ENCODE measurements at regions not wholly inside any gene's neighbourhood (a gene's known extent, or its start where the extent isn't known, plus 50 kb on each side); places are given as distances from the start of the nearest gene placed in this dataset.

DNA sequence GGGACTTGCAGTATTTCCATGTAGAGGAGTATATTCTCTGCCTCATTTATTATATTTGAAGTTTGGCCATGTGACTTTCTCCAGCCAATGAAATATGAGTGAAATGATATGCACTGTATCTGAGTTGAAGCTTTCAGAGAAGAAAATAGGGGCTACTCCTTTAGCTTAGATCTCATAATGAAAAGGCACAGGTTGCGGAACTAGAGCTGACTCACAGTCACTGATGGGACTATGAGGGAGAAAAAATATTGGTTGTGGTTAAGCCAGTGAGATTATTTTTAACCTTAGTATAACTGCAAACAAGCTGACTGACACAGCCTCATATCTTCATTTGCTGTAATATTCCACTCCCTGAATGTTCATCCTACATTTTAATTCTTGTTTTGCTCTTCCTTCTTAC is 1104.3 kb downstream of the RPA4 start (continued):
- TF ChIP-seq, protein P1, sequence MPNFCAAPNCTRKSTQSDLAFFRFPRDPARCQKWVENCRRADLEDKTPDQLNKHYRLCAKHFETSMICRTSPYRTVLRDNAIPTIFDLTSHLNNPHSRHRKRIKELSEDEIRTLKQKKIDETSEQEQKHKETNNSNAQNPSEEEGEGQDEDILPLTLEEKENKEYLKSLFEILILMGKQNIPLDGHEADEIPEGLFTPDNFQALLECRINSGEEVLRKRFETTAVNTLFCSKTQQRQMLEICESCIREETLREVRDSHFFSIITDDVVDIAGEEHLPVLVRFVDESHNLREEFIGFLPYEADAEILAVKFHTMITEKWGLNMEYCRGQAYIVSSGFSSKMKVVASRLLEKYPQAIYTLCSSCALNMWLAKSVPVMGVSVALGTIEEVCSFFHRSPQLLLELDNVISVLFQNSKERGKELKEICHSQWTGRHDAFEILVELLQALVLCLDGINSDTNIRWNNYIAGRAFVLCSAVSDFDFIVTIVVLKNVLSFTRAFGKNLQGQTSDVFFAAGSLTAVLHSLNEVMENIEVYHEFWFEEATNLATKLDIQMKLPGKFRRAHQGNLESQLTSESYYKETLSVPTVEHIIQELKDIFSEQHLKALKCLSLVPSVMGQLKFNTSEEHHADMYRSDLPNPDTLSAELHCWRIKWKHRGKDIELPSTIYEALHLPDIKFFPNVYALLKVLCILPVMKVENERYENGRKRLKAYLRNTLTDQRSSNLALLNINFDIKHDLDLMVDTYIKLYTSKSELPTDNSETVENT (CRISPR knock-in tag; IDR thresholded peaks at IDR 0.05), result no peak
- TF ChIP-seq, protein P2, sequence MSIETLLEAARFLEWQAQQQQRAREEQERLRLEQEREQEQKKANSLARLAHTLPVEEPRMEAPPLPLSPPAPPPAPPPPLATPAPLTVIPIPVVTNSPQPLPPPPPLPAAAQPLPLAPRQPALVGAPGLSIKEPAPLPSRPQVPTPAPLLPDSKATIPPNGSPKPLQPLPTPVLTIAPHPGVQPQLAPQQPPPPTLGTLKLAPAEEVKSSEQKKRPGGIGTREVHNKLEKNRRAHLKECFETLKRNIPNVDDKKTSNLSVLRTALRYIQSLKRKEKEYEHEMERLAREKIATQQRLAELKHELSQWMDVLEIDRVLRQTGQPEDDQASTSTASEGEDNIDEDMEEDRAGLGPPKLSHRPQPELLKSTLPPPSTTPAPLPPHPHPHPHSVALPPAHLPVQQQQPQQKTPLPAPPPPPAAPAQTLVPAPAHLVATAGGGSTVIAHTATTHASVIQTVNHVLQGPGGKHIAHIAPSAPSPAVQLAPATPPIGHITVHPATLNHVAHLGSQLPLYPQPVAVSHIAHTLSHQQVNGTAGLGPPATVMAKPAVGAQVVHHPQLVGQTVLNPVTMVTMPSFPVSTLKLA (conservative IDR thresholded peaks at IDR 0.05), result no peak
- TF ChIP-seq POLR3G (IDR thresholded peaks at IDR 0.05; ENCODE audit: extremely low read depth, insufficient read length, insufficient replicate concordance), result no peak
- TF ChIP-seq KAT2B (IDR thresholded peaks at IDR 0.05; ENCODE audit: low read depth, low read length), result no peak
- no peak for TF ChIP-seq KDM5B (IDR thresholded peaks at IDR 0.05; ENCODE audit: insufficient replicate concordance, low read depth, low read length)
- TF ChIP-seq, protein P3, sequence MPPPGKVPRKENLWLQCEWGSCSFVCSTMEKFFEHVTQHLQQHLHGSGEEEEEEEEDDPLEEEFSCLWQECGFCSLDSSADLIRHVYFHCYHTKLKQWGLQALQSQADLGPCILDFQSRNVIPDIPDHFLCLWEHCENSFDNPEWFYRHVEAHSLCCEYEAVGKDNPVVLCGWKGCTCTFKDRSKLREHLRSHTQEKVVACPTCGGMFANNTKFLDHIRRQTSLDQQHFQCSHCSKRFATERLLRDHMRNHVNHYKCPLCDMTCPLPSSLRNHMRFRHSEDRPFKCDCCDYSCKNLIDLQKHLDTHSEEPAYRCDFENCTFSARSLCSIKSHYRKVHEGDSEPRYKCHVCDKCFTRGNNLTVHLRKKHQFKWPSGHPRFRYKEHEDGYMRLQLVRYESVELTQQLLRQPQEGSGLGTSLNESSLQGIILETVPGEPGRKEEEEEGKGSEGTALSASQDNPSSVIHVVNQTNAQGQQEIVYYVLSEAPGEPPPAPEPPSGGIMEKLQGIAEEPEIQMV (tag; conservative IDR thresholded peaks at IDR 0.05; ENCODE audit: low read depth), result no peak
